SK-N-SH (cell line): ENCODE measurements at regions not wholly inside any gene's neighbourhood (a gene's known extent, or its start where the extent isn't known, plus 50 kb on each side); places are given as distances from the start of the nearest gene placed in this dataset.

Experiments used
- CTCF ChIA-PET: fragments of 300-600, 350-600 bp; formaldehyde crosslinking; extraction: SDS; loops from one replicate; lab custom pipeline; 2021; lab: Yijun Ruan, JAX
- POLR2A ChIA-PET: fragments of 350-600 bp; sonication (Branson Sonifier 250); formaldehyde crosslinking; extraction: SDS; loops from one replicate; lab custom pipeline; 2020; ENCODE audit warnings: antibody characterized with exemption, inconsistent platforms; lab: Yijun Ruan, JAX
- DNase-seq: peaks from one replicate; pipeline ENCODE4 v3.0.0; 2012
- H2AFZ ChIP-seq: fragments of 200-600 bp; sonication (generic); 2 replicates; pipeline ENCODE4 v1.8.1; 2016; ENCODE audit warnings: antibody characterized with exemption, mild to moderate bottlenecking, low read depth
- H3F3A ChIP-seq: fragments of 200-600 bp; sonication (generic); replicated peaks from 2 replicates; pipeline ENCODE3; 2016; ENCODE audit warnings: antibody characterized with exemption, mild to moderate bottlenecking; ENCODE audit not compliant: insufficient read depth
- H3K27ac ChIP-seq, 2 experiments: fragments of 200-500 bp in 1 of 2; fragments of 200-600 bp in 1 of 2; sonication (Bioruptor generic) in 1 of 2; sonication (generic), shearing (Covaris generic) in 1 of 2; 2 replicates each; pipeline versions ENCODE4 v1.5.1 to v1.6.1; 2014 to 2016; ENCODE audit warnings: low read depth in 2 of 2, inconsistent platforms in 1 of 2, low read length in 1 of 2, mild to moderate bottlenecking in 1 of 2, mixed read lengths in 1 of 2
- H3K27me3 ChIP-seq: fragments of 200-600 bp; sonication (generic), shearing (Covaris generic); 2 replicates; pipeline ENCODE4 v1.6.1; 2016; ENCODE audit warnings: mixed run types; ENCODE audit not compliant: insufficient read depth
- H3K36me3 ChIP-seq, 2 experiments: fragments of 200-500 bp in 1 of 2; fragments of 200-600 bp in 1 of 2; sonication (Bioruptor generic) in 1 of 2; sonication (generic) in 1 of 2; replicated peaks in 1 of 2; 2 replicates each; pipeline versions ENCODE3 to v1.5.1; 2014 to 2016; ENCODE audit warnings: low read length in 1 of 2, mild to moderate bottlenecking in 1 of 2; ENCODE audit not compliant: insufficient read depth in 2 of 2, control insufficient read depth in 1 of 2
- H3K4me1 ChIP-seq, 2 experiments: fragments of 200-500 bp in 1 of 2; fragments of 200-600 bp in 1 of 2; sonication (Bioruptor generic) in 1 of 2; sonication (generic), shearing (Covaris generic) in 1 of 2; 2 replicates each; pipeline versions ENCODE4 v1.5.1 to v1.6.1; 2014 to 2016; ENCODE audit warnings: low read depth in 1 of 2, low read length in 1 of 2, mixed run types in 1 of 2; ENCODE audit not compliant: insufficient read depth in 2 of 2, control insufficient read depth in 1 of 2
- H3K4me2 ChIP-seq: fragments of 200-600 bp; sonication (generic), shearing (Covaris generic); 2 replicates; pipeline ENCODE4 v1.6.1; 2017; ENCODE audit warnings: mixed run types
- H3K4me3 ChIP-seq, 2 experiments: fragments of 200-500 bp in 1 of 2; fragments of 200-600 bp in 1 of 2; sonication (Bioruptor generic) in 1 of 2; sonication (generic), shearing (Covaris generic) in 1 of 2; 2 replicates each; pipeline versions ENCODE4 v1.5.1 to v1.8.1; 2014 to 2016; ENCODE audit warnings: low read depth in 2 of 2, inconsistent platforms in 1 of 2, low read length in 1 of 2, mild to moderate bottlenecking in 1 of 2, mixed read lengths in 1 of 2, moderate library complexity in 1 of 2
- H3K79me2 ChIP-seq: fragments of 200-600 bp; sonication (generic); 2 replicates; pipeline ENCODE4 v1.8.1; 2017; ENCODE audit warnings: mild to moderate bottlenecking; ENCODE audit not compliant: insufficient read depth
- H3K9ac ChIP-seq: fragments of 200-600 bp; sonication (generic); 2 replicates; pipeline ENCODE4 v1.6.1; 2017; ENCODE audit warnings: mixed run types
- H3K9me2 ChIP-seq: fragments of 200-600 bp; sonication (generic); 2 replicates; pipeline ENCODE4 v1.6.1; 2017; ENCODE audit warnings: mixed run types
- H3K9me3 ChIP-seq: fragments of 200-600 bp; sonication (generic); 2 replicates; pipeline ENCODE4 v1.6.1; 2017; ENCODE audit warnings: mixed run types, mild to moderate bottlenecking, moderate library complexity
- H4K20me1 ChIP-seq: fragments of 200-600 bp; sonication (generic); 2 replicates; pipeline ENCODE4 v1.6.1; 2017; ENCODE audit warnings: mild to moderate bottlenecking, mixed run types; ENCODE audit not compliant: insufficient read depth
- CTCF ChIP-seq: fragments of 200-600 bp; sonication (generic); IDR thresholded peaks from 2 replicates; pipeline ENCODE4 v1.6.1; 2017; ENCODE audit warnings: antibody characterized with exemption, mild to moderate bottlenecking, moderate library complexity
- EZH2phosphoT487 ChIP-seq: fragments of 200-600 bp; sonication (generic); IDR thresholded peaks from 2 replicates; pipeline ENCODE4 v1.6.1; 2017; ENCODE audit warnings: low read depth, mixed run types, mild to moderate bottlenecking, antibody characterized with exemption, moderate library complexity, borderline replicate concordance
- FOSL2 ChIP-seq: IDR thresholded peaks from 2 replicates; pipeline ENCODE4 v1.4.0; 2012; ENCODE audit warnings: low read depth, mild to moderate bottlenecking, moderate library complexity, borderline replicate concordance
- FOXM1 ChIP-seq: IDR thresholded peaks from 2 replicates; pipeline ENCODE4 v1.4.0; 2012; ENCODE audit warnings: low read depth, mild to moderate bottlenecking
- GATA2 ChIP-seq: sonication (generic); formaldehyde crosslinking; IDR thresholded peaks from 2 replicates; pipeline ENCODE4 v1.5.0; 2020; ENCODE audit warnings: mild to moderate bottlenecking, missing genetic modification reagents
- MEF2A ChIP-seq: IDR thresholded peaks from 2 replicates; pipeline ENCODE4 v1.4.0; 2012; ENCODE audit warnings: low read depth, borderline replicate concordance
- MXI1 ChIP-seq: IDR thresholded peaks from 2 replicates; pipeline ENCODE4 v1.6.1; 2012; ENCODE audit warnings: mild to moderate bottlenecking, low read depth, low read length, improper control_type of control experiment
- NFIC ChIP-seq: IDR thresholded peaks from 2 replicates; pipeline ENCODE4 v1.4.0; 2012; ENCODE audit warnings: borderline replicate concordance
- NRF1 ChIP-seq: IDR thresholded peaks from 2 replicates; pipeline ENCODE4 v1.6.1; 2012; ENCODE audit warnings: low read depth, mild to moderate bottlenecking, low read length
- PBX3 ChIP-seq: IDR thresholded peaks from 2 replicates; pipeline ENCODE4; 2012
- POLR2AphosphoS5 ChIP-seq: IDR thresholded peaks from 2 replicates; pipeline ENCODE4 v1.6.1; 2012; ENCODE audit warnings: low read depth, low read length
- RAD21 ChIP-seq: IDR thresholded peaks from 2 replicates; pipeline ENCODE4 v1.6.1; 2012; ENCODE audit warnings: mild to moderate bottlenecking, low read length
- RCOR1 ChIP-seq: fragments of 150-350 bp; IDR thresholded peaks from 2 replicates; pipeline ENCODE4 v1.6.1; 2017; ENCODE audit warnings: antibody characterized with exemption, low read length
- RFX5 ChIP-seq: IDR thresholded peaks from 2 replicates; pipeline ENCODE4 v1.6.1; 2012; ENCODE audit warnings: mild to moderate bottlenecking, improper control_type of control experiment, low read length
- RXRA ChIP-seq: IDR thresholded peaks from 2 replicates; pipeline ENCODE4 v1.4.0; 2012; ENCODE audit warnings: low read depth, mild to moderate bottlenecking, borderline replicate concordance
- SMC3 ChIP-seq: IDR thresholded peaks from 2 replicates; pipeline ENCODE4 v1.6.1; 2012; ENCODE audit warnings: low read depth, low read length, improper control_type of control experiment
- TCF12 ChIP-seq: IDR thresholded peaks from 2 replicates; pipeline ENCODE4 v1.4.0; 2012
- ZBTB33 ChIP-seq: IDR thresholded peaks from 2 replicates; pipeline ENCODE4 v1.4.0; 2012; ENCODE audit warnings: low read depth, borderline replicate concordance
- WGBS: methylation state at CpG from one replicate; pipeline ENCODE4 v1.1.6; 2017; ENCODE audit warnings: low lambda C conversion rate; 5-methylcytosine and 5-hydroxymethylcytosine counted together
- TF ChIP-seq, protein P1 (sequence below): IDR thresholded peaks from 2 replicates; pipeline ENCODE4 v1.4.0; 2012; ENCODE audit warnings: low read depth, borderline replicate concordance
- TF ChIP-seq, protein P2 (sequence below): IDR thresholded peaks from 2 replicates; pipeline ENCODE4 v1.6.1; 2012; ENCODE audit warnings: mild to moderate bottlenecking, low read depth, low read length, moderate library complexity

DNA sequence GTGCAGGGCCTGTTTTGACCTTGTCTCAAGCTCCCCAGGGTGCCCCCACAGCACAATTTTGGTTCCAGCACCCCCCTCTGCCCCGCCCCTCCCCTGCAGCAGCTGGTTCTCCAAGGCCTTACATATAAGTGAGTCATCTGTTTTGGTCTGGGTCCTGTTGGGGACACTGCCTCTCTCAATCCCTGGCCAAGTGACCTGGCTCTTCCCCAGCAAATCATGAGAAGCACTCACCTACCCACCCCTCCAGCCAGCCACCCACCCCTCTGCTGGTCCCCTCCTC is 90.5 kb downstream of the INHBB start:
- H2AFZ ChIP-seq = no peak overlapping the region
- no peaks in the 10 kb centered on the region for H3K79me2 ChIP-seq
- WGBS = 0% methylated on average over 1 of the region's 1 CpG
- no peaks in the 10 kb centered on the region for H3K36me3 ChIP-seq
- no peaks in the 10 kb centered on the region for H4K20me1 ChIP-seq
- no peaks in the 10 kb centered on the region for H3K9me2 ChIP-seq
- TF ChIP-seq, protein P1, sequence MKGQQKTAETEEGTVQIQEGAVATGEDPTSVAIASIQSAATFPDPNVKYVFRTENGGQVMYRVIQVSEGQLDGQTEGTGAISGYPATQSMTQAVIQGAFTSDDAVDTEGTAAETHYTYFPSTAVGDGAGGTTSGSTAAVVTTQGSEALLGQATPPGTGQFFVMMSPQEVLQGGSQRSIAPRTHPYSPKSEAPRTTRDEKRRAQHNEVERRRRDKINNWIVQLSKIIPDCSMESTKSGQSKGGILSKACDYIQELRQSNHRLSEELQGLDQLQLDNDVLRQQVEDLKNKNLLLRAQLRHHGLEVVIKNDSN = no peak
- TF ChIP-seq RXRA (no peak), MXI1 (no peak), PBX3 (no peak), POLR2AphosphoS5 (no peak), NRF1 (no peak), RAD21 (no peak), GATA2 (CRISPR knock-in tag) (no peak), NFIC (no peak), RCOR1 (no peak), ZBTB33 (no peak), FOXM1 (no peak), CTCF (no peak), RFX5 (no peak), FOSL2 (no peak), TCF12 (no peak), MEF2A (no peak), EZH2phosphoT487 (no peak), SMC3 (no peak)
- TF ChIP-seq, protein P2, sequence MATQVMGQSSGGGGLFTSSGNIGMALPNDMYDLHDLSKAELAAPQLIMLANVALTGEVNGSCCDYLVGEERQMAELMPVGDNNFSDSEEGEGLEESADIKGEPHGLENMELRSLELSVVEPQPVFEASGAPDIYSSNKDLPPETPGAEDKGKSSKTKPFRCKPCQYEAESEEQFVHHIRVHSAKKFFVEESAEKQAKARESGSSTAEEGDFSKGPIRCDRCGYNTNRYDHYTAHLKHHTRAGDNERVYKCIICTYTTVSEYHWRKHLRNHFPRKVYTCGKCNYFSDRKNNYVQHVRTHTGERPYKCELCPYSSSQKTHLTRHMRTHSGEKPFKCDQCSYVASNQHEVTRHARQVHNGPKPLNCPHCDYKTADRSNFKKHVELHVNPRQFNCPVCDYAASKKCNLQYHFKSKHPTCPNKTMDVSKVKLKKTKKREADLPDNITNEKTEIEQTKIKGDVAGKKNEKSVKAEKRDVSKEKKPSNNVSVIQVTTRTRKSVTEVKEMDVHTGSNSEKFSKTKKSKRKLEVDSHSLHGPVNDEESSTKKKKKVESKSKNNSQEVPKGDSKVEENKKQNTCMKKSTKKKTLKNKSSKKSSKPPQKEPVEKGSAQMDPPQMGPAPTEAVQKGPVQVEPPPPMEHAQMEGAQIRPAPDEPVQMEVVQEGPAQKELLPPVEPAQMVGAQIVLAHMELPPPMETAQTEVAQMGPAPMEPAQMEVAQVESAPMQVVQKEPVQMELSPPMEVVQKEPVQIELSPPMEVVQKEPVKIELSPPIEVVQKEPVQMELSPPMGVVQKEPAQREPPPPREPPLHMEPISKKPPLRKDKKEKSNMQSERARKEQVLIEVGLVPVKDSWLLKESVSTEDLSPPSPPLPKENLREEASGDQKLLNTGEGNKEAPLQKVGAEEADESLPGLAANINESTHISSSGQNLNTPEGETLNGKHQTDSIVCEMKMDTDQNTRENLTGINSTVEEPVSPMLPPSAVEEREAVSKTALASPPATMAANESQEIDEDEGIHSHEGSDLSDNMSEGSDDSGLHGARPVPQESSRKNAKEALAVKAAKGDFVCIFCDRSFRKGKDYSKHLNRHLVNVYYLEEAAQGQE = no peak
- DNase-seq = no peak
- no peaks in the 10 kb centered on the region; a peak in 1 of 4 replicates for H3K4me1 ChIP-seq
- H3K4me3 ChIP-seq = no peak overlapping the region
- H3K9ac ChIP-seq = no peak overlapping the region
- peaks cover 10% of the 10 kb centered on the region; the same call in 1 of the 2 replicates for H3K27me3 ChIP-seq
- no peak overlapping the region for H3K4me2 ChIP-seq
- ChIA-PET CTCF (interaction anchor here (0.8 to 2.2 kb wide), 4 partner anchors 85 to 93 kb away, joined by 3 to 7 read pairs (median 3); no protein-coding TSS in a partner anchor), POLR2A (no interaction called here)
- no peaks in the 10 kb centered on the region for H3K9me3 ChIP-seq
- no peaks in the 10 kb centered on the region for H3F3A ChIP-seq
- no peak overlapping the region for H3K27ac ChIP-seq
